SK-N-SH (cell line): ENCODE measurements at regions not wholly inside any gene's neighbourhood (a gene's known extent, or its start where the extent isn't known, plus 50 kb on each side); places are given as distances from the start of the nearest gene placed in this dataset.

ENCODE experiments used
- CTCF ChIA-PET: fragments of 300-600, 350-600 bp; formaldehyde crosslinking; extraction: SDS; loops from one replicate; lab custom pipeline; 2021; lab: Yijun Ruan, JAX
- POLR2A ChIA-PET: fragments of 350-600 bp; sonication (Branson Sonifier 250); formaldehyde crosslinking; extraction: SDS; loops from one replicate; lab custom pipeline; 2020; ENCODE audit warnings: antibody characterized with exemption, inconsistent platforms; lab: Yijun Ruan, JAX
- DNase-seq: peaks from one replicate; pipeline ENCODE4 v3.0.0; 2012
- H2AFZ ChIP-seq: fragments of 200-600 bp; sonication (generic); 2 replicates; pipeline ENCODE4 v1.8.1; 2016; ENCODE audit warnings: antibody characterized with exemption, mild to moderate bottlenecking, low read depth
- H3F3A ChIP-seq: fragments of 200-600 bp; sonication (generic); replicated peaks from 2 replicates; pipeline ENCODE3; 2016; ENCODE audit warnings: antibody characterized with exemption, mild to moderate bottlenecking; ENCODE audit not compliant: insufficient read depth
- H3K27ac ChIP-seq, 2 experiments: fragments of 200-500 bp in 1 of 2; fragments of 200-600 bp in 1 of 2; sonication (Bioruptor generic) in 1 of 2; sonication (generic), shearing (Covaris generic) in 1 of 2; 2 replicates each; pipeline versions ENCODE4 v1.5.1 to v1.6.1; 2014 to 2016; ENCODE audit warnings: low read depth in 2 of 2, inconsistent platforms in 1 of 2, low read length in 1 of 2, mild to moderate bottlenecking in 1 of 2, mixed read lengths in 1 of 2
- H3K27me3 ChIP-seq: fragments of 200-600 bp; sonication (generic), shearing (Covaris generic); 2 replicates; pipeline ENCODE4 v1.6.1; 2016; ENCODE audit warnings: mixed run types; ENCODE audit not compliant: insufficient read depth
- H3K36me3 ChIP-seq, 2 experiments: fragments of 200-500 bp in 1 of 2; fragments of 200-600 bp in 1 of 2; sonication (Bioruptor generic) in 1 of 2; sonication (generic) in 1 of 2; replicated peaks in 1 of 2; 2 replicates each; pipeline versions ENCODE3 to v1.5.1; 2014 to 2016; ENCODE audit warnings: low read length in 1 of 2, mild to moderate bottlenecking in 1 of 2; ENCODE audit not compliant: insufficient read depth in 2 of 2, control insufficient read depth in 1 of 2
- H3K4me1 ChIP-seq, 2 experiments: fragments of 200-500 bp in 1 of 2; fragments of 200-600 bp in 1 of 2; sonication (Bioruptor generic) in 1 of 2; sonication (generic), shearing (Covaris generic) in 1 of 2; 2 replicates each; pipeline versions ENCODE4 v1.5.1 to v1.6.1; 2014 to 2016; ENCODE audit warnings: low read depth in 1 of 2, low read length in 1 of 2, mixed run types in 1 of 2; ENCODE audit not compliant: insufficient read depth in 2 of 2, control insufficient read depth in 1 of 2
- H3K4me2 ChIP-seq: fragments of 200-600 bp; sonication (generic), shearing (Covaris generic); 2 replicates; pipeline ENCODE4 v1.6.1; 2017; ENCODE audit warnings: mixed run types
- H3K4me3 ChIP-seq, 2 experiments: fragments of 200-500 bp in 1 of 2; fragments of 200-600 bp in 1 of 2; sonication (Bioruptor generic) in 1 of 2; sonication (generic), shearing (Covaris generic) in 1 of 2; 2 replicates each; pipeline versions ENCODE4 v1.5.1 to v1.8.1; 2014 to 2016; ENCODE audit warnings: low read depth in 2 of 2, inconsistent platforms in 1 of 2, low read length in 1 of 2, mild to moderate bottlenecking in 1 of 2, mixed read lengths in 1 of 2, moderate library complexity in 1 of 2
- H3K79me2 ChIP-seq: fragments of 200-600 bp; sonication (generic); 2 replicates; pipeline ENCODE4 v1.8.1; 2017; ENCODE audit warnings: mild to moderate bottlenecking; ENCODE audit not compliant: insufficient read depth
- H3K9ac ChIP-seq: fragments of 200-600 bp; sonication (generic); 2 replicates; pipeline ENCODE4 v1.6.1; 2017; ENCODE audit warnings: mixed run types
- H3K9me2 ChIP-seq: fragments of 200-600 bp; sonication (generic); 2 replicates; pipeline ENCODE4 v1.6.1; 2017; ENCODE audit warnings: mixed run types
- H3K9me3 ChIP-seq: fragments of 200-600 bp; sonication (generic); 2 replicates; pipeline ENCODE4 v1.6.1; 2017; ENCODE audit warnings: mixed run types, mild to moderate bottlenecking, moderate library complexity
- H4K20me1 ChIP-seq: fragments of 200-600 bp; sonication (generic); 2 replicates; pipeline ENCODE4 v1.6.1; 2017; ENCODE audit warnings: mild to moderate bottlenecking, mixed run types; ENCODE audit not compliant: insufficient read depth
- CHD2 ChIP-seq: fragments of 150-350 bp; IDR thresholded peaks from 2 replicates; pipeline ENCODE4 v1.6.1; 2018; ENCODE audit warnings: low read length; ENCODE audit not compliant: partially characterized antibody
- EP300 ChIP-seq, 2 experiments: IDR thresholded peaks; 2 replicates each; pipeline versions ENCODE4 v1.4.0 to v1.6.1; 2012; ENCODE audit warnings: borderline replicate concordance in 1 of 2, low read depth in 1 of 2, low read length in 1 of 2
- EZH2phosphoT487 ChIP-seq: fragments of 200-600 bp; sonication (generic); IDR thresholded peaks from 2 replicates; pipeline ENCODE4 v1.6.1; 2017; ENCODE audit warnings: low read depth, mixed run types, mild to moderate bottlenecking, antibody characterized with exemption, moderate library complexity, borderline replicate concordance
- FOXM1 ChIP-seq: IDR thresholded peaks from 2 replicates; pipeline ENCODE4 v1.4.0; 2012; ENCODE audit warnings: low read depth, mild to moderate bottlenecking
- GABPA ChIP-seq: IDR thresholded peaks from 2 replicates; pipeline ENCODE4 v1.4.0; 2012; ENCODE audit warnings: low read depth, mild to moderate bottlenecking
- GATA2 ChIP-seq: sonication (generic); formaldehyde crosslinking; IDR thresholded peaks from 2 replicates; pipeline ENCODE4 v1.5.0; 2020; ENCODE audit warnings: mild to moderate bottlenecking, missing genetic modification reagents
- IRF3 ChIP-seq: fragments of 150-350 bp; IDR thresholded peaks from 2 replicates; pipeline ENCODE4 v1.6.1; 2016; ENCODE audit warnings: mild to moderate bottlenecking, low read depth, low read length
- MAX ChIP-seq: IDR thresholded peaks from 2 replicates; pipeline ENCODE4 v1.4.0; 2012; ENCODE audit warnings: low read depth
- MEF2A ChIP-seq: IDR thresholded peaks from 2 replicates; pipeline ENCODE4 v1.4.0; 2012; ENCODE audit warnings: low read depth, borderline replicate concordance
- MXI1 ChIP-seq: IDR thresholded peaks from 2 replicates; pipeline ENCODE4 v1.6.1; 2012; ENCODE audit warnings: mild to moderate bottlenecking, low read depth, low read length, improper control_type of control experiment
- NFIC ChIP-seq: IDR thresholded peaks from 2 replicates; pipeline ENCODE4 v1.4.0; 2012; ENCODE audit warnings: borderline replicate concordance
- PBX3 ChIP-seq: IDR thresholded peaks from 2 replicates; pipeline ENCODE4; 2012
- RAD21 ChIP-seq: IDR thresholded peaks from 2 replicates; pipeline ENCODE4 v1.6.1; 2012; ENCODE audit warnings: mild to moderate bottlenecking, low read length
- RXRA ChIP-seq: IDR thresholded peaks from 2 replicates; pipeline ENCODE4 v1.4.0; 2012; ENCODE audit warnings: low read depth, mild to moderate bottlenecking, borderline replicate concordance
- SIN3A ChIP-seq: IDR thresholded peaks from 2 replicates; pipeline ENCODE4 v1.6.1; 2012; ENCODE audit warnings: low read depth, mild to moderate bottlenecking, low read length, moderate library complexity, borderline replicate concordance
- TAF1 ChIP-seq: IDR thresholded peaks from 2 replicates; pipeline ENCODE4 v1.6.1; 2012; ENCODE audit warnings: low read depth, mild to moderate bottlenecking, low read length, moderate library complexity, borderline replicate concordance
- TCF12 ChIP-seq: IDR thresholded peaks from 2 replicates; pipeline ENCODE4 v1.4.0; 2012
- ZBTB33 ChIP-seq: IDR thresholded peaks from 2 replicates; pipeline ENCODE4 v1.4.0; 2012; ENCODE audit warnings: low read depth, borderline replicate concordance
- WGBS: methylation state at CpG from one replicate; pipeline ENCODE4 v1.1.6; 2017; ENCODE audit warnings: low lambda C conversion rate; 5-methylcytosine and 5-hydroxymethylcytosine counted together
- TF ChIP-seq, protein P1 (sequence below): IDR thresholded peaks from 2 replicates; pipeline ENCODE4 v1.4.0; 2012; ENCODE audit warnings: low read depth, borderline replicate concordance

DNA sequence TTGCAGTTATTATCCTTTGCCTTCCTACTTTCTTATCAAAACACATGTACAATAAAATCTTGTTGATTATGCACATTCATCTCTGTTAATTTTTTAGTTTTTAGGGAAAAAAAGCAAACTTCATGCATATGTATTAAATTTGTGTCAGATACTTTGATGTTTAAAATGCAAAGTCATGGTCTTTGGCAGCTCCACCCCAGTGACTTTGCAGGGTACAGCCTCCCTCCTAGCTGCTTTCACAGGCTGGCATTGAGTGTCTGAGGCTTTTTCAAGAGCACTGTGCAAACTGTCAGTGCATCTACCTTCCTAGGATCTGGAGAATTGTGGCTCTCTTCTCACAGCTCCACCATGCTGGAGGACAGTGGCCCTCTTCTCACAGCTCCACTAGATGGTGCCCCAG lies 1988.1 kb upstream of the PCDH20 start (continued):
- TF ChIP-seq SIN3A (no peak), TAF1 (no peak), TCF12 (no peak), EP300 (IDR thresholded peaks at IDR 0.05; ENCODE audit: borderline replicate concordance in 1 of 2, low read depth in 1 of 2, low read length in 1 of 2) (no peak)
- TF ChIP-seq, all 33 proteins: peak for 0

DNA sequence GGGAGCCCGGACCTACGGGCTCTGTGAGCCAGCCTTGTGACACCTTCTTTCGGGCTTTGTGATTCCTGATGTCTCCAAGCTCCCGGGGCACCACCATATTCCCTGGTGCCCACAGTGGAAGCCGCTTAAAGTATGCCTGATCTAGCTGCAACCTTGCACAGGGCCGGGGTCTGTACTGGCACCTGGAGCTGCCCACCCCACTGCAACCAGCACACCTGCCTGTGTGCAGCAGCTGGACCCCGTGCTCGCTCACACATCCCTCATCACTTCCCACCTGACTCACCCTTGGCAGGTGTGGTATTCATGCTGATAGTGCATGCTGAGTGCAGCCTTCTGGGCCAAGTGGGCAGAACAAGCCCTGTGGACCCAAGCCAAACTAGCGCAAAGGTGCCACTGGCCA lies 1981.1 kb upstream of the PCDH20 start:
- TF ChIP-seq MXI1 (no peak), EP300 (IDR thresholded peaks at IDR 0.05; ENCODE audit: borderline replicate concordance in 1 of 2, low read depth in 1 of 2, low read length in 1 of 2) (no peak), PBX3 (no peak), FOXM1 (no peak), MEF2A (no peak), MAX (no peak), RAD21 (no peak), GABPA (no peak), IRF3 (no peak), NFIC (no peak), CHD2 (no peak), GATA2 (CRISPR knock-in tag) (no peak), EZH2phosphoT487 (no peak), TAF1 (no peak), SIN3A (no peak), RXRA (no peak), TCF12 (no peak), ZBTB33 (no peak)
- TF ChIP-seq, protein P1, sequence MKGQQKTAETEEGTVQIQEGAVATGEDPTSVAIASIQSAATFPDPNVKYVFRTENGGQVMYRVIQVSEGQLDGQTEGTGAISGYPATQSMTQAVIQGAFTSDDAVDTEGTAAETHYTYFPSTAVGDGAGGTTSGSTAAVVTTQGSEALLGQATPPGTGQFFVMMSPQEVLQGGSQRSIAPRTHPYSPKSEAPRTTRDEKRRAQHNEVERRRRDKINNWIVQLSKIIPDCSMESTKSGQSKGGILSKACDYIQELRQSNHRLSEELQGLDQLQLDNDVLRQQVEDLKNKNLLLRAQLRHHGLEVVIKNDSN, result no peak
- Histone ChIP-seq H2AFZ (no peak overlapping the region), H3K27ac (no peak overlapping the region), H3K4me3 (no peak overlapping the region), H3K4me2 (no peak overlapping the region), H3K4me1 (no peaks in the 10 kb centered on the region), H3K9me2 (no peaks in the 10 kb centered on the region; the same call in 1 of the 2 replicates), H3K9ac (no peak overlapping the region), H3K9me3 (no peaks in the 10 kb centered on the region), H3F3A (no peaks in the 10 kb centered on the region), H4K20me1 (no peaks in the 10 kb centered on the region), H3K27me3 (no peaks in the 10 kb centered on the region), H3K36me3 (no peaks in the 10 kb centered on the region), H3K79me2 (no peaks in the 10 kb centered on the region)
- ChIA-PET POLR2A (no interaction called here), CTCF (no interaction called here)
- WGBS, result 74% methylated on average over 6 of the region's 9 CpGs
- no peak for DNase-seq
